NOMO-1 treated with DMSO at 0.1 percent for 48 hours (cell line): ENCODE measurements at regions not wholly inside any gene's neighbourhood (a gene's known extent, or its start where the extent isn't known, plus 50 kb on each side); places are given as distances from the start of the nearest gene placed in this dataset.
A peak's percentile ranks its signal among the peaks of the same experiment; 100 is the strongest.

Experiments
- DNase-seq: peaks from one replicate; lab custom pipeline; 2025; ENCODE audit not compliant: unreplicated experiment; lab: John Stamatoyannopoulos, UW

DNA sequence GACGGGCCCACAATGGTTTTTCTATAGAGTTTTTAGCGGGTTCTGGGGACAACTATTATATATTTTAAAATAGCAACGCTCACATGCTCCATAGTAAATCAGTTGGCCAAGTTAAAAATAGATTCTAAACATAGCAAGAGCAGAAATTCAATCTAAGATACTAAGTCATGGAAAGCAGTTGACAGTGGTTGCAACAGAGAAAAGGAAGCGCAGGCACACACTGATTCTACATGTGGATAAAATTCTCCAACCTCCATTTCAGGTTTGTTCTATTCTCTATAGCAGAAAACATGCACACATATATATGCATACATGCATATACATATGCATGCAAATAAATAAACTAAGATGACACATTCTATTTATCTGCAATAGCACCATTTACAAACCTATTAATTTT is 89.6 kb upstream of the HNRNPU start:
- peak; percentile 92 for DNase-seq

DNA sequence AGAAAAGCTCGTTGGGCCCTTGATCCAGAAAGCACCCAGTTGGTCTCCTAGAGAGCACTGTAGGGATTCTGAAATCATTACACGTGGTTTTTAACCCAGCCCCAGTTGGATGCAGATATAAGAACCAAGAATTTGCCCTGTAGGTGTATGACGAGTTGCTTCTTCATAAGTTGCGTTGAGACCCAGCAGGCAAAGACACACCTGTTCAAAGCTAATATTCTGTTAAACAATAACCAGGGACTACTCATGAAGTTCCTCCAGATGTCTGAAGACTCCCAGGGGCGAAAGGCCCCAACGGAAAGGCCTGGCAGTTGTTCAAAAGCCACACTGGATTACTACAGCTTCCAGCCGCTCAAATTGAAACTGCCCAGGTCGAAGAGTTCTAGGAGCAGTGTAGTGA is 88.6 kb upstream of the HNRNPU start:
- peak; percentile 48 for DNase-seq

DNA sequence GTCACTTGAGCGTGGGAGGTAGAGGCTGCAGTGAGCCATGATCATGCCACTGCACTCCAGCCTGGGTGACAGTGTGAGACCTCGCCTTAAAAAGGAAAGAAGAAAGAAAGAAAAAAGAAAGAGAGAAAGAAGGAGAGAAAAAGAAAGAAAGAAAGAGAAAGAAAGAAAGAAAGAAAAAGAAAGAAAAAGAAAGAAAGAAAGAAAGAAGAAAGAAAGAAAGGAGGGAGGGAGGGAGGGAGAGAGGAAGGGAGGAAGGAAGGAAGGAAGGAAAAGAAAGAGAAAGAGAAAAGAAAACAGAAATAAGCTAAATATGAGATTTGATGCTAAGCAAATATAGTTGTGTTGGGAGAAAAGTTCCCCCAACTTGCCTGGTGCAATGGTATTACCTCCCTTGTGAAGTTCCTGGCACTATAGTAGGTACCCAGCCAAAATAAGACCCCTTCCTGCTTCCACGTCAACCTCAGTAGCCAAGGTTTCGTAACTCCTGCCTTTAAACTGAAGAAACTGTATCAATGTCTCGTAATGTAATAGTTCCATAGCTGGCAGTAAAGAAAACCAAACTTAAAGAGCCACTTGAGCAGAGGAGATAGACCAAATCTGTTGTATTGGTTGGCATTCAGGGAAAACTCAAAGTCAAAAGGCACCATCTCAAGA is 88.1 kb upstream of the HNRNPU start:
- peak; percentile 79 for DNase-seq

DNA sequence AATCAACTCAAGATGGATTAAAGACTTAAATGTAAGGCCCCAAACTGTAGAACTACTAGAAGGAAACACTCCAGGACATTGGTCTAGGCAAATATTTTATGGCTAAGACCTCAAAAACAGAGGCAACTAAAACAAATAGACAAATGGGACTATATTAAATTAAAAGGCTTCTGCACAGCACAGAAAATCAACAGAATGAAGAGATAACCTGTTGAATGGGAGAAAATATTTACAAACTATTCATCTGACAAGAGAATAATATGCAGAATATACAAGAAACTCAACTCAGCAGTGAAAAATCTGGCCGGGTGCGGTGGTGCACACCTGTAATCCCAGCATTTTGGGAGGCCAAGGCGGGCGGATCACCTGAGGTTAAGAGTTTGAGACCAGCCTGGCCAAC is 84.1 kb upstream of the HNRNPU start:
- no peak for DNase-seq

DNA sequence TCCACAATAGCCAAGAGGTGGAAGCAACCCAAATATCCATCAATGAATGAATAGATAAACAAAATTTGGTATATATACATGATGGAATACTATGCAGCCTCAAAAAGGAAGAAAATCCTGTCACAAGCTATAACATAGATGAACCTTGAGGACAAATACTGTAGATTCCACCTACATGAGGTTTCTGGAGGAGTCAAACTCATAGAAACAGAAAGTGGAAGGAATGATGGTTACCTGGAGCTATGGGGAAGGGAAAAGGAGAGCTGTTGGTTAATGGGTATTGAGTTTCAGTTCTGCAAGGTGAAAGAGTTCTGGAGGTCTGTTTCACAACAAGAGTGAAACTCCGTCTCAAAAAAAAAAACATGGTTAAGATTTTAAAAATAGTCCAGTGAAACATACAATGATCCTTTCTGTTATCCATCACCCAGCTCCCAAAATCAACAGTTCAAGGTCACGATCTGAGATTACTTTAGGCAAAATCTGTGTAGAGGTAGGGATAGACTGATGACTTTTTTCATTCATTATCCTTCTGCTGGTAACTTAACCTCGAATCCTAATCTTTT is 80.8 kb upstream of the HNRNPU start:
- DNase-seq = peak; percentile 93

DNA sequence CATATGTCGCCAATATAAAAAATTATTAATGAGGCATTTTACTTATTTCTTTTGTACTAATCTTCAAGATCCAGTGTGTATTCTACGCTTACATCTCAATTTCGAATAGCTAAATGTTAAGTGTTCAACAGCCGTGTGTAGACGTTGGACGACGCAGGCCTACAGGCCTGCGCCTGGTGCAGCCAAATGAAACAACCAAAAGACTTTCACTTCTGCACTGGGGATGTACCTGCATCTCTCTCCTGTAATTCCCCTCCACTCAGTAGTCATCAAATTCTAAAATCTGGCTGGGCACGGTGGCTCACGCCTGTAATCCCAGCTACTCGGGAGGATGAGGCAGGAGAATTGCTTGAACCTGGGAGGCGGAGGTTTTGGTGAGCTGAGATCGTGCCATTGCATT is 76.8 kb upstream of the HNRNPU start:
- DNase-seq = no peak

DNA sequence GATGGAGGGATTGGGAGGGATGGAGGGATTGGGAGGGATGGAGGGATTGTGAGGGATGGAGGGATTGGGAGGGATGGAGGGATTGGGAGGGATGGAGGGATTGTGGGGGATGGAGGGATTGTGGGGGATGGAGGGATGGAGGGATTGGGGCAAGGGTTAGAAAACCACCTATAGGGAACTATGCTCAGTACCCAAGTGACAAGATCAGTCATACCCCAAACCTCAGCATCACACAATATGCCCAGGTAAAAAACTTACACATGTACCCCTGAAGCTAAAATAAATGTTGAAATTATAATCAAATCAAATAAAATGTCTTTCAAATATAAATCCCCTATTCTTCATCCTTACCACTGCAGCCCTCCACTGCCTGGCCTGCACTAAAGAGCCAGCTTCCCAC is 72.8 kb upstream of the HNRNPU start:
- no peak for DNase-seq

DNA sequence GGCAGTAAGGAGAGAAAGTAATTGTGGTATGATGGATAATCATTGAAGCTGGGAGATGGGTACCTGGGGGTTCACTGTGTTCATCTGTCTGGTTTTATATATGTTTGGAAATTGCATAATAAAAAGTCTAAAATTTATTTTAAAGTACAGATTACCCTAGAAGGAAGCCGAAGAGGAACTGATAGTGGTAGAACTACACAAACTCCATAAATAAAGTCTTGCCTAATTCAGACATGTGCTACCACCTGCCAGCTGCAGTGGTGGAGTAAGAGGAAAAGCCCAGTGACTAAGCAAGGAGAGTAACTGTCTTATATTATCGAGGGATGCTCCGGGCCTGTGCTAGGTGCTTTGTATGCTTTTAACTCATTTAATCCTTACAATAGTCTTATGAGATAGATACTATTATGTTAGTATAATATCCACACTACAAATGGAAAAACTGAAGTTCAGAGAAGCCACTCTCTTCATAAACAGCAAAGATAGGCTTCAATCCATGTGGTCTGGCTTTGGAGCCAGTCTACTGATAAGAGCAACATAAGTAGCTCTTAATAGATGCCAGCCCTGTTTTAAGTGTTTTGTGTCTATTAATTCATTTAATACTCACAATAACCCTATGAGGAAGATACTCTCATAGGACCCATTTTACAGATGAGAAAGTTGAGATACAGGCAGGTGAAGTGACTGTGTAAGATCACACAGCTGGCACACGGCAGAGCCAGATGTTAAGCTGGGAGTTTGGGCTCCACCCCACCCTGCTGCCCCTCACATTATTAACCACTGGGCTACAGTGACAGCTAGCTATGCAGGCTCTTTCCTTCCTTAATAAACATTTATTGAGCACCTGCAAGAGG is 56.8 kb upstream of the HNRNPU start:
- peak; percentile 99 for DNase-seq

DNA sequence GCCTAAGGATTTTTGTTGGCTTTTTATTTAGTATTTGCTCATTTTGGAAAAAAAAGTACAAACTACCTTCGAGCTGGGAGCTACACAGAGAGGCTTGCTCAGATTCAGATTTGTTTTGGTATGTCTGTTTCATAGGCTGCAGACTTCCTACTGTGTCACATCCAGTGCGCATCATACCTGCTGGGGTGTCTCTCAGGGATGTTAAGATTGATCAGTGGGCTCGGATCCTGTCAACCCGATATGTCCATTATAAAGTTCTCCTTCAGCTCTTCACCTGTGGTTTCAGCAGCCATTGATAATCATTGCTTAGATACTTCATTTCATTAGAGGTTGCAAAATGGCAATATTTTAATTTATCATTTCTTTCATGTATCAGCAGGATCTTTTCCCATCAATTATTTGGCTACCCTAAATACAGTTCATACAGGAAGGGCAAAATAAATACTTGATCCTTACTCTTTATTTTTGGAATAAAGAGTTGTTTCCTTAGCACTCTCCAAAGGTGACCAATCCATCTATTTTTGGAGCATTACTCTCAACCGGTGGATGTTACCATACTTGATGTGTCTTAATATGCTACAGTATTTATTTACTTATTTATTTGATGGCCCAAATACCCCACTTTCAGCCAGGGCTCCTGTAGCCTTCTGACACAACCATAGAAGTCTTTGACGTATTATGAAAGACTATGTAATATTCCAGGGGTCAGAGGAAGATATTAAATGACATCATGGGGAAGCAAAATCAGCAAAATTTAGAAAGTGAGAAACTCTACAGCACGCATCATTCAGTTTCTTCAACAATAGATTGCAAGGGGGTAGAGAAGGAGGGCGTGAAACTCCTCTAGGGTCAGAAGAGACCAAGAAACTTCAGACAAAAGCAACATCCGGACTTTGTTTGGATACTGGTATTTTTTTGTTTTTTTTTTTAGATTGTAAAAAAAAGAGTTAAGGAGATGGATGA is 55.3 kb upstream of the HNRNPU start:
- DNase-seq = peak; percentile 29

DNA sequence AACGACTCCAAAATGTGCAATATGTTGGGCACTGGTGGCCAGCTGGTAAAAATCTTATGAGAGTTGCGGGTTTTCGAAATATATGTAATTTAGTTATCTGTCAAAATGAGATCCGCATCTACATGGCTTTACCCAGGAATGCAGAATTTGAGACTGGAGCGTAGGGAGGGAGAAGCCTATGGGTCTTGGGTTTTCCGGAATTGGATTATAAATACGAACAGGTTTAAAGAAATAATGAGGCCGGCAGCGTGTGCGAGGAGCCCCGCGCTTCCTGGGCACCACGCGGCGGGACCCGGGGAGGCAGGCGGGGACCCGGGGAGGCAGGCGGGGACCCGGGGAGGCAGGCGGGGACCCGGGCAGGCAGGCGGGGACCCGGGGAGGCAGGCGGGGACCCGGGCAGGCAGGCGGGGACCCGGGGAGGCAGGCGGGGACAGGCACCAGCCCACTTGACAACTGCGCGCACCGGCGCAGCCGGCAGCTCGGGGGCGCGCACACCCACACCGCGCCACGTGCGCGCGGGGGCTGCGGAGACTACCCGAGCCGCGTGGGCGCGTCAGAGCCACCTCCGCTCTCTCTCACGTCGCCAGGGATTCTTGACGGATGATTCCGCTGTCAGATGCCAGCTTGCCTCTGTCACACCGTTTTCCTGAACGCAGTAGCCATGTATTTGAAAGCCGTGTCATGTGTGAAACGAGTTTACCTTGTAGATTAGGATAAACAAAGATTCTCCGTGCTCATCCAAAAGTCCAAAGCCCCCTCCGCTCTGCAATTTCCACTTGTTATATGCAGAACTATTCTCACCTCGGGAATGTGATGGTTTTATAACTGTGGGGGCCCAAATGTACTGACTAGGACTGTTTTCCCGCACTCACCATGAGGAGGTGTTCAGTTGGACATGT is 54.3 kb upstream of the HNRNPU start:
- DNase-seq = peak; percentile 62

DNA sequence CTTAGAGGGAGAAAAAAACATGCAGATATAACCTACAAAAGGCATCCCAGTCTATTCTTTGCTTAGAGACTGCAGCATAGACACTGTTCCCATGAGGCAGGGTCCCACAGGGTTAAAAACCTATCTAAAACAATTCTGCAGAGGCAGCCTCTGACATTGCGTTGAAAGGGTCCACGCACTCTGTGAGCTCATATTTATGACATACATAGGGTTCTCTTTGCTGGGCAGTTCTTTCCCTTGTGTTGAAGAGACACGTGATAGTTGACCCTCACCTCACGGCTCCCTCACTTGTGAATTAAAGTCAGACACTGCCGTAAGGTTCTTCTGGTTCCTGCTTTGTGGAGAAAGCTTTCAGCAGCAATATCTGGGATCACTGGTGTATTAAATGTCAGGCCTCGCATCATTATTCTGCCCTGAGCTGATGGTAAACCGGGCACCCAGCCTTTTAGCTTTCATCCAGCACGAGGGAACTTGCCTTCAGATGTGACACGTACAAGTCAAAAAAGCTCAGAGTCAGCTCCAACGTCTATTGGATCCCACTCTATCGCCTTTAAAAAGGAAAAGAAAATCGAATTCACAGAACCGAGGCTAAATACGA is 52.8 kb upstream of the HNRNPU start:
- no peak for DNase-seq

DNA sequence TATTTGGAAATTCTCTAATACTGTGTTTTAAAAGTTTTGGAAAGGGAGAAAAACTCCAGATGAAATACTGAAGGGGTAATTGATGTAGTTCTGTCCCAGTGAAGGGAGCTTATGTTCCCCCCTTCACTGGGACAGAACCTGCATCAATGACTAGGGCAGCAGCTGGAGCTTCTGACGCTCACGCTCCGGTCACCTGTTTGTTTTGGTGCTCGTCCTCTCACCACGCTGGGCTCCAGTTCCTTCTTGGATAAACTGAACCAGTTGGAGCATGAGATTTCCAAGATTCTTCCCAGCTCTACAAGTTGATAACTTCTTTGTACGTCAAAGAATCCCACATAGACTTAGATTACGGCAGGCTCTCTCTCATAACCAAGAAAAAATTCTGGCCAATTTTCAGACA is 51.4 kb upstream of the HNRNPU start:
- DNase-seq = no peak

DNA sequence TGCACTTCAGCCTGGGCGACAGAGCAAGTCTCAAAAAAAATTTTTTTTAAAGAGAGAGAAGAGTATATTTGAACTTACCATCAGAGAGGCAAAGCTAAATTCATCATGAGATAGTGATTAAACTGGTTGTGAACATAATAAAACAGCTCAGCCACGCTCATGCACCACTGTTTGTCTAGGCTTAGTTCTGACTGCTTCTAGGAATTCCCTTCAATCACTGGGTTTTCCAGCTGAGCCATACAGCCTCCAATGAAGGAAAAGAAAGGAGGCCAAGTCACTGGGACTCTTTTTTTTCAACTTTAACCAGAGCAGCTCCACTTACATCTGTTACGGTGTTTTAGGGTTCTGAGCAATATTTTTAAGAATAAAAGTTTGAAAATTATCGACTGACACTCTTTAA is 50.4 kb upstream of the HNRNPU start:
- no peak for DNase-seq
